Lower lobe of right lung (tissue), 2 donors: ENCODE measurements at regions not wholly inside any gene's neighbourhood (a gene's known extent, or its start where the extent isn't known, plus 50 kb on each side); places are given as distances from the start of the nearest gene placed in this dataset.

ENCODE experiments used
- ATAC-seq, 2 donors: fragments of 200-7000 bp; cut with Tn5 transposase; one replicate each; pipeline ENCODE4 v1.9.1; 2020 to 2022; ENCODE audit warnings: mild to moderate bottlenecking in 2 of 2, moderate library complexity in 2 of 2
- DNase-seq: peaks from one replicate; pipeline ENCODE4 v3.0.0-alpha.2; 2020
- H3K27ac ChIP-seq: fragments of 200-600 bp; one replicate; pipeline ENCODE4 v1.8.0; 2022
- H3K27me3 ChIP-seq: fragments of 200-600 bp; one replicate; pipeline ENCODE4 v1.8.0; 2022; ENCODE audit warnings: low read depth
- H3K36me3 ChIP-seq: fragments of 200-600 bp; one replicate; pipeline ENCODE4 v1.8.0; 2022; ENCODE audit warnings: mild to moderate bottlenecking
- H3K4me1 ChIP-seq: fragments of 200-600 bp; one replicate; pipeline ENCODE4 v1.8.0; 2022
- H3K4me3 ChIP-seq: fragments of 200-600 bp; one replicate; pipeline ENCODE4 v1.8.0; 2022; ENCODE audit warnings: mild to moderate bottlenecking
- H3K9me3 ChIP-seq: fragments of 200-600 bp; one replicate; pipeline ENCODE4 v1.8.0; 2022
- intact Hi-C: fragments of 100-400 bp; cut with DNase I; formaldehyde crosslinking; loops from one replicate; pipeline ENCODE4 v1.11.0; 2022
- TF ChIP-seq, protein P1 (sequence below): fragments of 200-600 bp; IDR thresholded peaks from one replicate; pipeline ENCODE4 v1.8.0; 2022; ENCODE audit warnings: antibody characterized with exemption, mild to moderate bottlenecking
- donor health status: DM: no; HTN: yes; CAD: no; lungs with severe emphysema.

DNA sequence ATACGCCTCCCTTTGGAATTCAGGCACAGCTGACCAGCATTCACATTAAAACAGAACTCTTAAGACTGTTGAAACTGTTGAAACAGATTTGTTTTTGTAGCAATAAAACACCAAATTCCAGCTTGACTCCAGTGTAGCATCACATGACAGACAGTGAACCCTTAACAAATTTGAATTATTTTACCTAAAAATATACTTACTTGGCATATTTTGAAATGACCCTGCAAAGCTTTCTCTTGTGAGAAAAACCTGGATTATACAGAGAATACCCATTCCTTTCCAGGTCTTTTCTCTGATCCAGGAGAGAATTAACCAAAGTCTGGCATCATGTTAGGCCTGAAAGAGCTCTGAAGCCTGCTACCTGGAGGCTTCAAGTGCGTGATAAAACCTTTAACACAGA lies 410.3 kb downstream of the FOXG1 start:
- ATAC-seq (no peak), DNase-seq (no peak)
- H3K36me3 ChIP-seq = no peaks in the 10 kb centered on the region
- intact Hi-C loops = no loop called here
- H3K4me3 ChIP-seq = no peak overlapping the region
- TF ChIP-seq, protein P1, sequence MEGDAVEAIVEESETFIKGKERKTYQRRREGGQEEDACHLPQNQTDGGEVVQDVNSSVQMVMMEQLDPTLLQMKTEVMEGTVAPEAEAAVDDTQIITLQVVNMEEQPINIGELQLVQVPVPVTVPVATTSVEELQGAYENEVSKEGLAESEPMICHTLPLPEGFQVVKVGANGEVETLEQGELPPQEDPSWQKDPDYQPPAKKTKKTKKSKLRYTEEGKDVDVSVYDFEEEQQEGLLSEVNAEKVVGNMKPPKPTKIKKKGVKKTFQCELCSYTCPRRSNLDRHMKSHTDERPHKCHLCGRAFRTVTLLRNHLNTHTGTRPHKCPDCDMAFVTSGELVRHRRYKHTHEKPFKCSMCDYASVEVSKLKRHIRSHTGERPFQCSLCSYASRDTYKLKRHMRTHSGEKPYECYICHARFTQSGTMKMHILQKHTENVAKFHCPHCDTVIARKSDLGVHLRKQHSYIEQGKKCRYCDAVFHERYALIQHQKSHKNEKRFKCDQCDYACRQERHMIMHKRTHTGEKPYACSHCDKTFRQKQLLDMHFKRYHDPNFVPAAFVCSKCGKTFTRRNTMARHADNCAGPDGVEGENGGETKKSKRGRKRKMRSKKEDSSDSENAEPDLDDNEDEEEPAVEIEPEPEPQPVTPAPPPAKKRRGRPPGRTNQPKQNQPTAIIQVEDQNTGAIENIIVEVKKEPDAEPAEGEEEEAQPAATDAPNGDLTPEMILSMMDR = no peak
- no peak overlapping the region for H3K27ac ChIP-seq
- no peaks in the 10 kb centered on the region for H3K9me3 ChIP-seq
- no peaks in the 10 kb centered on the region for H3K4me1 ChIP-seq
- H3K27me3 ChIP-seq = no peaks in the 10 kb centered on the region

DNA sequence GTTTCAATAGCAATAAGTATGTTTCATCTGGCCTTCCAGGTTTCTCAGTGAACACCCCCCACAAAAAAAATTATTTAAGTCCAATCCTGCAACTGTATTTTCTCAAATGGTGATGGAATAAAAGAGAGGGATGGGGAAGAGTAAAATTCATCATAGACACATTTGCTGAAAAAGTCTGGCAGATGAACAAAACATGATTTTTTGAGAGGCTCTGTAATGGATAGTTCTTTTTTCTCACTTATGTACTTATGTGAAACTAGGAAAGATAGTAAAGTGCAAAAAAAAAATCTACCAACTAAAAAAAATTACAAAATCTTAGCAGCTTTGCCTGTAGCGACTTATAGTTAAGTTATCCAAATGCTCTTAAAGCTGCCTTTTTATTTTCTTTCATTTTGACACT lies 412.4 kb downstream of the FOXG1 start:
- Histone ChIP-seq H3K36me3 (no peaks in the 10 kb centered on the region), H3K27ac (no peak overlapping the region), H3K4me3 (no peak overlapping the region), H3K4me1 (no peaks in the 10 kb centered on the region), H3K9me3 (no peaks in the 10 kb centered on the region), H3K27me3 (no peaks in the 10 kb centered on the region)
- no peak for DNase-seq
- TF ChIP-seq, protein P1 = no peak
- ATAC-seq = no peak
- intact Hi-C loops = no loop called here

DNA sequence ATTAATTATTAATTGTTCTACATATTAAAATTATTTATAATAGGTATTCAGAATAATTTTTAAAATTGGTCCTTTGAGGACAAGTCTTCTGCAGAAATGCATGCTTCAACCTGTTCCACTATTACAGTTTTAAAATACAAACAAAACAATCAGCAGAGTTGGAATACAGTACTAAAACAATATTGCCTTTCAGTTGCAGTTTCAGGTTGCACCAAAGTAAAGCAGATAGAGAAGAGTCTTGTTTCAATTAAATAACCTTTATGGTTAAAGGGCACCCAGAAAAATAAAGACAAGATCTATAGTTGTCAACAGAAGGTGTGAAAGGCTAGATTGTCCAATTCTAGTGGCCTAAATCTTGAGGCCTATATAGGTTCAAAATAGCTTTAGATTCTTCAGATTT lies 424.5 kb downstream of the FOXG1 start:
- Histone ChIP-seq H3K4me1 (no peaks in the 10 kb centered on the region), H3K27me3 (no peaks in the 10 kb centered on the region), H3K4me3 (no peak overlapping the region), H3K27ac (no peak overlapping the region), H3K36me3 (no peaks in the 10 kb centered on the region), H3K9me3 (no peaks in the 10 kb centered on the region)
- ATAC-seq (no peak), DNase-seq (no peak)
- TF ChIP-seq, protein P1 = no peak
- intact Hi-C loops = no loop called here

DNA sequence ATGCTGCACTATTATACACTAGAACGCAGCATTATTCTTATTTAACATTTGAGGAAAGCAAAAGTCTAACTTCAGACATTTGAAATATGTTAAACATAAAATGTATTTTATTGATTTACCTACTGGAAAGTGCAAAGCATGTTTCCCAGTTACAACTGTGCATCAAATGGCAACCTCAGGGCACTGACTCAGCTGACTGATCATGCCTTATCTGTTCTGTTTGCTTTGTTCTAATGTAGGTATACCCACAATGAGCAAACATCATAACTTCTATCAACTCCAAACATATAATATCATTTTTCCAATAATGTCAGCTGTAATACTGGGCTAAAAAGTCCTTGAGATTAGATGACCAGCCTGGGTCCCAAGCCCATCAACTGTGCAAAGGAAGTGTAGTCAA lies 431.0 kb downstream of the FOXG1 start:
- H3K27ac ChIP-seq = no peak overlapping the region
- intact Hi-C loops = no loop called here
- ATAC-seq = no peak
- H3K9me3 ChIP-seq = no peaks in the 10 kb centered on the region
- no peaks in the 10 kb centered on the region for H3K4me1 ChIP-seq
- no peak for DNase-seq
- no peaks in the 10 kb centered on the region for H3K27me3 ChIP-seq
- H3K36me3 ChIP-seq = no peaks in the 10 kb centered on the region
- TF ChIP-seq, protein P1 = no peak
- no peak overlapping the region for H3K4me3 ChIP-seq

DNA sequence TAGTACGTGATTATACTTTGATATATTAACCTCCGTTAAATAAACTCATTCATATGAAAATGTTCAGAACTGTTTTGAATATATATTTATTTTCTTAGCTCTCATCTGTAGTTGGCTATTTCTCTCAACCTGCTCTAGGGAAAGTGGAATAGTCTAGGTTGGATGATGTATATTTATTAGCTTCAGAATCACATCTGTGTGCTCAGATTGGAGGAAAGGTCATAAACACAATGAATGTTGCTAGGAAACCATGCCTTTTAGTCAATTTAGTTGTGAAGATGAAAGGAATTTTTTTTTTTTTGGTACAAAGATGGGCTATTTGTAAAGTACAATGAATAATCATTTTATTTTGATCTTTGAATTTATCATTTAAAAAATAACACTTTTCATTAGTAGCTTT lies 439.1 kb downstream of the FOXG1 start:
- intact Hi-C loops = no loop called here
- TF ChIP-seq, protein P1 = no peak

DNA sequence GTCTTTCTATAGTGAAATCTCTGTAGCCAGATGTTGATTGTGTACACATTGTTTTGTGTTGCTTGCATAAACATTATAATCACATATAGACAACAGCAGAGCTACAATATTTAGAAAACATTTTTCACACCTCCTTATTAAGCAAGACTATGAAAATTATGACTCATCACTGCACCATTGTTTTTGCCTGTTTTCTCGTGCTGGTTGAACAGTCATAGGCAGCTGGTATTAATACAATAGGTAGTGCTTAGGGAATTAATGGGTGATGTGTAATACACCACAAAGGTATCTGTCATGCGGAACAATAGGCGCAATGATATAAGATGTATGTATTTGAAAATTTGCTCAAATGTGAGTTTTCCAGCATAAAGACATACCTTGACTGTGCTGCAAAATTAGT lies 449.3 kb downstream of the FOXG1 start:
- TF ChIP-seq, protein P1 = no peak
- H3K4me1 ChIP-seq = no peaks in the 10 kb centered on the region
- DNase-seq (no peak), ATAC-seq (no peak)
- H3K27me3 ChIP-seq = no peaks in the 10 kb centered on the region
- no peak overlapping the region for H3K27ac ChIP-seq
- no peak overlapping the region for H3K4me3 ChIP-seq
- H3K9me3 ChIP-seq = no peaks in the 10 kb centered on the region
- intact Hi-C loops = no loop called here
- no peaks in the 10 kb centered on the region for H3K36me3 ChIP-seq

More for the DNA sequence above, 439.1 kb downstream of the FOXG1 start:
- ATAC-seq (no peak), DNase-seq (no peak)
- H3K27me3 ChIP-seq = no peaks in the 10 kb centered on the region
- H3K36me3 ChIP-seq = no peaks in the 10 kb centered on the region
- H3K27ac ChIP-seq = no peak overlapping the region
- no peaks in the 10 kb centered on the region for H3K9me3 ChIP-seq
- no peak overlapping the region for H3K4me3 ChIP-seq
- no peaks in the 10 kb centered on the region for H3K4me1 ChIP-seq
